GM21367 (cell line): ENCODE measurements at regions not wholly inside any gene's neighbourhood (a gene's known extent, or its start where the extent isn't known, plus 50 kb on each side); places are given as distances from the start of the nearest gene placed in this dataset.

Source experiments
- ATAC-seq: cut with Tn5 transposase; IDR thresholded peaks from one replicate; pipeline ENCODE4 v1.9.1; 2021; ENCODE audit not compliant: unreplicated experiment

- no peak for ATAC-seq
Observed at GRCh38 chr5:120388016-120388781, 75.9 kb upstream of the PRR16 start.

DNA sequence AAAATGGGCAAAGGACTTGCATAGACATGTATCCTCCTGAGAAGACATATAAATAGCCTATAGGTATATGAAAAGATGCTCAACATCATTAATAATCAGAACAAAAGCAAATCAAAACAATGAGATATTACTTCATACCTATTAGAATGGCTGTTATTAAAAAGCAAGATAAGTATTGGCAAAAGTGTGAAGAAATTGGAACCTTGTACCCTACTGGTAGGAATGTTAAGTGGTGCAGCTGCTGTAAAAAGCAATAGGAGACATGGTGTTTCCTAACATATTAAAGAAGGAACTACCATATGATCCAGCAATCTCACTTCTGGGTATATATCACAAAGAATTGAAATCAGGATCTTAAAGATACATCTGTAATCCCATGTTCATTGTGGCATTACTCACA is 69.8 kb upstream of the PRR16 start:
- ATAC-seq: no peak

- no peak for ATAC-seq
Observed at GRCh38 chr5:120396186-120396585, 67.9 kb upstream of the PRR16 start.

- no peak for ATAC-seq
Observed at GRCh38 chr5:120400356-120400755, 63.7 kb upstream of the PRR16 start.

DNA sequence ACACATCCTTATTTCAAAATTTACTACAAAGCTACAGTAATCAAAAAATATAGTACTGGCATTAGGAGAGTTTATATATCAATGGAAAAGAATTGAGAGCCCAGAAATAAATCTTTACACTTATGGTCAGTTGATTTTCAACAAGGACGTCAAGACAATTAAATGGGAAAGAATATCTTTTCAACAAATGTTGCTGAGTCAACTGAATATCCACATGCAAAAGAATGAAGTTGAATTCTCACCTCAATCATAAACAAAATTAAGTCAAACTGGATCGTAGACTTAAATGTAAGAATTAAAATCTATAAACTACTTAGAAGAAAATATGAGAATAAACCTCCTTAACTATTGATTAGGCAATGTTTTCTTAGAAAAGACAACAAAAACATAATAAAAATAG is 61.5 kb upstream of the PRR16 start:
- ATAC-seq: no peak

DNA sequence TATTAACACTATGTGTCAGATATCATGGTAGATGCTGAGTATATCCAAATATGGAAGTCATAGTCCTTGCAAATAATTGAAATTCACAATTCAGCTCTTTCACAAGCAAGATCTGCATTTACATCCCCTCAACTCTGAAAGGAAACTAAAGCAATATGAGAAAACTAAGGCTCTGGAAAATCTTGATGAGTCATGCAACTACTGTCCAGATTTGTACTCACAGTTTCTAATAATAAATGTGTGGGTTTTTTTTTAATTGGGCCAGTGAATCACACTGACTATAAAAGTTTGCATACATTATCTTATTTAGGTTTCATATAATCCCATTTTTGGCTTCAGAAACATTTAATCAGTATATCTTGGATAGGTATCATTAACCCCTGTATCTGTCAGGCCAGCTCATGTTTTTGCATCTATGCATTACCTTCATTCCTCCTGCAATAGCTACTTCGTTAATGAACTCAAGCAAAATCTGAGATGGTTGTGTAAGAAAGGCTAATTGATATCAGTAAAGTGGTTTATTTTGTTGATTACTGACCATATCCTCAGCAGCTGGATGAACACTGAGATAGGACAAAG is 58.7 kb upstream of the PRR16 start:
- no peak for ATAC-seq

DNA sequence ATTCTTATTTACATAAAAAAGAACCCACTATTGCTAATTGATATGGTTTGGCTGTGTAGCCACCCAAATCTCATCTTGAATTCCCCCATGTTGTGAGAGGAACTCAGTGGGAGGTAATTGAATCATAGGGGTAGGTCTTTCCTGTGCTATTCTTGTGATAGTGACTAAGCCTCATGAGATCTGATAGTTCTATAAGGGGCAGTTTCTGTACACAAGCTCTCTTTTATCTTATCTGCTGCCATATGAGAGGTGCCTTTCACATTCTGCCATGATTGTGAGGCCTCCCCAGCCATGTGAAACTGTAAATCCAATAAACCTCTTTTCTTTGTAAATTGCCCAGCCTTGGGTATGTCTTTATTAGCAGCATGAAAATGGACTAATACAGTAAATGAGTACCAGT is 58.2 kb upstream of the PRR16 start:
- no peak for ATAC-seq

GRCh38 chr5:120413686-120414085 is 50.4 kb upstream of the PRR16 start:
- no peak for ATAC-seq
